ENCODE measurements at regions not wholly inside any gene's neighbourhood (a gene's known extent, or its start where the extent isn't known, plus 50 kb on each side); places are given as distances from the start of the nearest gene placed in this dataset.

- H3K9me3 Mint-ChIP-seq (ENCODE audit: unreplicated experiment) = no peaks in the 10 kb centered on the region
- no peak for DNase-seq
- H3K36me3 Mint-ChIP-seq (ENCODE audit: unreplicated experiment) = no peaks in the 10 kb centered on the region
- TF ChIP-seq, protein P1, sequence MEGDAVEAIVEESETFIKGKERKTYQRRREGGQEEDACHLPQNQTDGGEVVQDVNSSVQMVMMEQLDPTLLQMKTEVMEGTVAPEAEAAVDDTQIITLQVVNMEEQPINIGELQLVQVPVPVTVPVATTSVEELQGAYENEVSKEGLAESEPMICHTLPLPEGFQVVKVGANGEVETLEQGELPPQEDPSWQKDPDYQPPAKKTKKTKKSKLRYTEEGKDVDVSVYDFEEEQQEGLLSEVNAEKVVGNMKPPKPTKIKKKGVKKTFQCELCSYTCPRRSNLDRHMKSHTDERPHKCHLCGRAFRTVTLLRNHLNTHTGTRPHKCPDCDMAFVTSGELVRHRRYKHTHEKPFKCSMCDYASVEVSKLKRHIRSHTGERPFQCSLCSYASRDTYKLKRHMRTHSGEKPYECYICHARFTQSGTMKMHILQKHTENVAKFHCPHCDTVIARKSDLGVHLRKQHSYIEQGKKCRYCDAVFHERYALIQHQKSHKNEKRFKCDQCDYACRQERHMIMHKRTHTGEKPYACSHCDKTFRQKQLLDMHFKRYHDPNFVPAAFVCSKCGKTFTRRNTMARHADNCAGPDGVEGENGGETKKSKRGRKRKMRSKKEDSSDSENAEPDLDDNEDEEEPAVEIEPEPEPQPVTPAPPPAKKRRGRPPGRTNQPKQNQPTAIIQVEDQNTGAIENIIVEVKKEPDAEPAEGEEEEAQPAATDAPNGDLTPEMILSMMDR (IDR thresholded peaks at IDR 0.05; ENCODE audit: partially characterized antibody, unreplicated experiment) = no peak
- no peak overlapping the region for H3K4me3 Mint-ChIP-seq (ENCODE audit: unreplicated experiment)
- no peaks in the 10 kb centered on the region for H3K27me3 Mint-ChIP-seq (ENCODE audit: unreplicated experiment)
- H3K27ac Mint-ChIP-seq (ENCODE audit: unreplicated experiment) = no peak overlapping the region
- no peaks in the 10 kb centered on the region for H3K4me1 Mint-ChIP-seq (ENCODE audit: low read depth, unreplicated experiment)
These were observed 111.4 kb upstream of the TAC1 start for GRCh38 chr7:97620495-97620894.

DNA sequence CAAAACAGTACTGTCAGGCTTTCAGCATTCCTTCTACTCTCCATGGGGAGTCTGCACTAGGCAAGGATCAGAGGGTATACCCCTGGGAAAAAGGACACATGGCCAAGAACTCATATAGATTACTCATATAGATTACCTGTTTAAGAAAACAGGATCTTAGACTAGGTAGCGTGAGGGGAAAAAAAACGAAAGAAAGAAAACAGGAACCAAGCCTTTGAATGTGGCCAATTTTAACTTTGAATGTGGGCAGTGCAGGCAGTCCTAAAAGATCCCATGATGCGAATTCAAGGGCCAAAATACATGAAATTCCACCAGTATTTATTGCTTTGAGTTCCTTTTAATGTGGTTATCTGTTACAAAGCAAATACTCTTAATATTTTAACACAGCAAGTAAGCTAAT is 108.6 kb upstream of the TAC1 start:
- TF ChIP-seq, protein P1 (IDR thresholded peaks at IDR 0.05; ENCODE audit: partially characterized antibody, unreplicated experiment) = no peak
- no peaks in the 10 kb centered on the region for H3K9me3 Mint-ChIP-seq (ENCODE audit: unreplicated experiment)
- no peak overlapping the region for H3K4me3 Mint-ChIP-seq (ENCODE audit: unreplicated experiment)
- H3K4me1 Mint-ChIP-seq (ENCODE audit: low read depth, unreplicated experiment) = no peaks in the 10 kb centered on the region
- H3K36me3 Mint-ChIP-seq (ENCODE audit: unreplicated experiment) = no peaks in the 10 kb centered on the region
- no peaks in the 10 kb centered on the region for H3K27me3 Mint-ChIP-seq (ENCODE audit: unreplicated experiment)
- no peak for DNase-seq
- no peak overlapping the region for H3K27ac Mint-ChIP-seq (ENCODE audit: unreplicated experiment)

GRCh38 chr7:97630116-97630515 is 101.8 kb upstream of the TAC1 start:
- DNase-seq = no peak
- Mint-ChIP-seq H3K9me3 (ENCODE audit: unreplicated experiment) (no peaks in the 10 kb centered on the region), H3K27ac (ENCODE audit: unreplicated experiment) (no peak overlapping the region), H3K36me3 (ENCODE audit: unreplicated experiment) (no peaks in the 10 kb centered on the region), H3K4me1 (ENCODE audit: low read depth, unreplicated experiment) (no peaks in the 10 kb centered on the region), H3K4me3 (ENCODE audit: unreplicated experiment) (no peak overlapping the region), H3K27me3 (ENCODE audit: unreplicated experiment) (peaks cover 1% of the 10 kb centered on the region)
- TF ChIP-seq, protein P1 (IDR thresholded peaks at IDR 0.05; ENCODE audit: partially characterized antibody, unreplicated experiment) = no peak

DNA sequence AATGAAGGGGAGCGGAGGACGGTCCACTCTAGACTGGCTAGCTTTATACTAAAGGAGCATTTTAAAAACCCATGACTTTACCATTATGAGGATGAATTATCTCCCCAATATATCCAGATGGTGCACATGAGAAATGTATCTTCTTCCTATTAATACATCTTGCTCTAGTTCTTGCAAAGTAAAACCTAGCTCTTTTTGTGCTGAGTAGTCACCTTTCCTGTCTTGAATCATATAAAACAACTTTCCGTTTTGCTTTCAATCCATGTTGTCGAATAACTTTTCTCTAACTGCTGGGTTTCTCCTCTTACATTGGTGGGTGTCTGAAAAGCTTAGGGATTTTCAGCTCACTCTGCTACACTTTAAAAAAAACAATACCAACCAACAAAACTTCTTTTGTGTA is 96.3 kb upstream of the TAC1 start:
- H3K9me3 Mint-ChIP-seq (ENCODE audit: unreplicated experiment) = no peaks in the 10 kb centered on the region

DNA sequence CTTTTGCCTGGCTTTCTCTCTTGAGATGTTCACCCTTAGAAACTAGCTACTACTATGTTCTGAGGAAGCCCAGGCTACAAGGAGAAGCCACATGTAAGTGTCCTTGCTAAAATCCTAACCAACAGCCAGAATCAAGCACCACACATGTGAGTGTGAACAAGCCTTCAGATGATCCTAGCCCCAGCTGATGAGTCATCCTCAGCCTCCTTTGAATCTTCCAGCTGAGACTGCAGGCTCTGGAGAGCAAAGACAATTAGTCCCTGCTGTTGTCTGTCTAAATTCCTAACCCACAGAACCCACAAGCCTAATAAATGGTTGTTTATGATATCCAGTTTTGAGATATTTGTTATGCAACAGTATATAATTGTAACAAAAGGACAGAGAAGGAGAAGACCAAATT is 92.8 kb upstream of the TAC1 start:
- Mint-ChIP-seq H3K27me3 (ENCODE audit: unreplicated experiment) (no peaks in the 10 kb centered on the region), H3K36me3 (ENCODE audit: unreplicated experiment) (peaks cover 6% of the 10 kb centered on the region), H3K4me3 (ENCODE audit: unreplicated experiment) (no peak overlapping the region), H3K9me3 (ENCODE audit: unreplicated experiment) (no peaks in the 10 kb centered on the region), H3K4me1 (ENCODE audit: low read depth, unreplicated experiment) (no peaks in the 10 kb centered on the region), H3K27ac (ENCODE audit: unreplicated experiment) (no peak overlapping the region)
- DNase-seq = no peak
- TF ChIP-seq, protein P1 (IDR thresholded peaks at IDR 0.05; ENCODE audit: partially characterized antibody, unreplicated experiment) = no peak

More for the DNA sequence above, 96.3 kb upstream of the TAC1 start:
- TF ChIP-seq, protein P1 (IDR thresholded peaks at IDR 0.05; ENCODE audit: partially characterized antibody, unreplicated experiment) = no peak
- Mint-ChIP-seq H3K27me3 (ENCODE audit: unreplicated experiment) (no peaks in the 10 kb centered on the region), H3K27ac (ENCODE audit: unreplicated experiment) (no peak overlapping the region), H3K4me1 (ENCODE audit: low read depth, unreplicated experiment) (no peaks in the 10 kb centered on the region), H3K4me3 (ENCODE audit: unreplicated experiment) (no peak overlapping the region), H3K36me3 (ENCODE audit: unreplicated experiment) (no peaks in the 10 kb centered on the region)
- DNase-seq = no peak

Data from glutamatergic neuron (in vitro differentiated cells).